ENCODE measurements at regions not wholly inside any gene's neighbourhood (a gene's known extent, or its start where the extent isn't known, plus 50 kb on each side); places are given as distances from the start of the nearest gene placed in this dataset.

DNA sequence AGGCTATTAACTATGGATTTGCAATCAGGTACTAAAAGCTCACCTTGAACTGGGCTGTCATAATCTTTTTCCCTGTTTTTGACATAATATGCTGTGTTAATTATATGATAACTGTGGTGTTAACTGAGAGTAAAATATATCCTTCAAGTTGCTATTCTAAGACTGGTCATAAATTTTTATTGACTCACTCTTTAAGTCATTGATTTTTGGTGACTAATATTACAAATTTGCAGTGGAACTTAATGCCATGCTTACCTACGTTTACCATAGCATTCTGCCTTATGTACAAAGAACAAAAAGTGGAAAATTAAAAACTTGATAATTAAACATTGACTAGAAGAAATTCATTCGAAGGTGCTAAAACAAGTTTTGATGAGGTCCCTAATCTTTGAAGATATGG lies 872.4 kb downstream of the BRINP3 start:
- POLR2A ChIA-PET, result no interaction called here
- H3K36me3 Mint-ChIP-seq, result no peaks in the 10 kb centered on the region
- H3K4me3 Mint-ChIP-seq, result no peak overlapping the region

DNA sequence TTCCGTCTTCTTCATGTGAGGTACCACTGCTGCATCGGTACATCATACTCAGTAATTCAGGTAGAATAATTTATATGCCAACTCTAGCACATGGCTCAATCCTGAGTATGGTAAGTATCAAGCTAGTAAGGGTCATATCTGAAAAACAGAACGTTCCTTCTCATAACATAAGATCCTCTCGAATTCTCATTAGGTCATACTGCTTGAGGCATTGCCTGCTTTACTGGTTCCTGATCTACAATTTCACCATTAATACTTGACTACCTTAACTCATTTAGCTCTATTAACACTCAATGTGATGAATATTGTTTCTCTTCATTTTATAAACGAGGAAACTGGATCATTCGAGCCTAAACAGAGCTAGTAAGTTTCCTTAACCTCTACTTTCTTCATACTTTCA lies 871.6 kb downstream of the BRINP3 start:
- no peaks in the 10 kb centered on the region for H3K4me1 Mint-ChIP-seq
- no peaks in the 10 kb centered on the region for H3K27me3 Mint-ChIP-seq
- no peaks in the 10 kb centered on the region for H3K9me3 ChIP-seq (ENCODE audit: low read length)
- no peak overlapping the region for H3K27ac ChIP-seq (ENCODE audit: low read depth, low read length)
- no peak overlapping the region for H3K4me3 ChIP-seq (ENCODE audit: low read length)
- H3K4me3 Mint-ChIP-seq, result no peak overlapping the region
- no peaks in the 10 kb centered on the region for H3K36me3 Mint-ChIP-seq
- H3K4me1 ChIP-seq (ENCODE audit: insufficient read depth, low read length), result no peaks in the 10 kb centered on the region
- ChIA-PET POLR2A (no interaction called here), CTCF (no interaction called here)
- no peaks in the 10 kb centered on the region for H3K27me3 ChIP-seq (ENCODE audit: insufficient read depth, low read length, poor library complexity, severe bottlenecking)
- no peak overlapping the region for H3K27ac Mint-ChIP-seq
- H3K36me3 ChIP-seq (ENCODE audit: insufficient read depth, low read length), result no peaks in the 10 kb centered on the region
- H3K9me3 Mint-ChIP-seq, result peaks cover 2 to 27% (median 6%) of the 10 kb centered on the region in 5 donors
- DNase-seq, result no peak

More for the DNA sequence above, 872.4 kb downstream of the BRINP3 start:
- H3K4me1 ChIP-seq (ENCODE audit: insufficient read depth, low read length), result no peaks in the 10 kb centered on the region
- no peak for DNase-seq
- H3K9me3 ChIP-seq (ENCODE audit: low read length), result no peaks in the 10 kb centered on the region
- H3K27ac Mint-ChIP-seq, result no peak overlapping the region
- H3K27ac ChIP-seq (ENCODE audit: low read depth, low read length), result no peak overlapping the region
- H3K4me3 ChIP-seq (ENCODE audit: low read length), result no peak overlapping the region
- H3K27me3 Mint-ChIP-seq, result no peaks in the 10 kb centered on the region
- CTCF ChIA-PET, result no interaction called here
- H3K36me3 ChIP-seq (ENCODE audit: insufficient read depth, low read length), result no peaks in the 10 kb centered on the region
- peaks cover 2 to 27% (median 6%) of the 10 kb centered on the region in 5 donors for H3K9me3 Mint-ChIP-seq
- H3K4me1 Mint-ChIP-seq, result no peaks in the 10 kb centered on the region
- no peaks in the 10 kb centered on the region for H3K27me3 ChIP-seq (ENCODE audit: insufficient read depth, low read length, poor library complexity, severe bottlenecking)

DNA sequence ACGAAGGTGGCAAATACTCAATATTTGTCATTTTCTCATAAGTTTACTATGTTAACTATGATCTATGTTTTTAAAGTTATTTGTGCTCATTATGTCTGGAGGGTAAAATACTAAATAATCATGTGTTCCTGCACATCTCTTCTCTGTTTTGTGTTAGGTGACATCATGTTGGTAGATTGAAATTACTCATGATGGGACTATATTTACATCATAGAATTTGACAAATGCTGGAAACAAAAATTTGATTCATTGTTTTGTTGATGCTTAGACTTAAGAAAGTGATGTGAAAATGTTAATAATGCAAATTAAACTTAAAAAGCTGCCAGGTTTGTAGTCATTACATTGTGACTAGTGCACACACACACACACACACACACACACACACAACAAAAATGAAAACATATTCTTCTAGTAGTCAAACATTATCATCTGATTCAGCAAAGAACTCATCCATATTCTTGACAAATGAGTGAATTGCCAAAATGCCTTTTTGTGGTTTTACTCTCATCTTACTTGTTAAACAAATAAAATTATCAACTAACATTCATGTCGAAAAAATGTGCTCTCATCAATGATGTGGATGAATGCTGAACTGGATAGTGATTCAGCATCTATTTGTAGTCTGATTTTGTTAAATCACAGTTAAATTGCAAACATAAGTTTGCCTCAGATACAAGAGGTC lies 870.7 kb downstream of the BRINP3 start:
- no peaks in the 10 kb centered on the region for H3K4me1 Mint-ChIP-seq
- ChIA-PET POLR2A (no interaction called here), CTCF (no interaction called here)

DNA sequence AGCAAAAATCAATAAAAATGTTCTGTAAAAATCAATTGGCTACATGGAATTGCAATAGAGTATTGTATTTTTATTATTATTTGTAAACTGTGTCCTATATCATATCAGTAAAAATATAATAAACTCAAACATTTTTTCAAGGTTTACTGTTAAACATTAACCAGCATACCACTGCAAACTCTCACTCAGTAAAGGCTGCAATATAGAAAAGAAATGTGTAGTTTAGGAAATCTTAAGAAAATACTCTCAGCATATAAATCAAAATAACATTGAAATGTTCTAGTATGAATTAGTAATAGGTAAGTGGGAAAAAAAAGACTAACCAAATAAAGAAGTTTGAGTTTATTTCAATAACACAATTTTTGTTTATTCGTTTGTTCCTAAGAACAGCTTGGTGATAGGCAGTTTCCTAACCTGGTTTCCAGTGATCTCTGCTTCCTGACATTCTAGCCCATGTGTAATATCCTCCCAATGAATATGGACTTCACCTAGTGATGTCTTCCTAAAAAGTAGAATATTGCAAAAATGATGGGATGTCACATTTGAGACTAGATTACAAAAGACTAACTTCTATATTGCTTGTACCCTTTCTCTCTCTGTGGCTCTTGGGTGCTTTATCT lies 870.1 kb downstream of the BRINP3 start:
- CTCF ChIA-PET, result no interaction called here
- Mint-ChIP-seq H3K36me3 (no peaks in the 10 kb centered on the region), H3K9me3 (peaks cover 0 to 27% (median 6%) of the 10 kb centered on the region in 5 donors), H3K27ac (no peak overlapping the region), H3K4me3 (no peak overlapping the region), H3K27me3 (no peaks in the 10 kb centered on the region), H3K4me1 (no peaks in the 10 kb centered on the region)
- DNase-seq, result no peak
- Histone ChIP-seq H3K27me3 (ENCODE audit: insufficient read depth, low read length, poor library complexity, severe bottlenecking) (no peaks in the 10 kb centered on the region), H3K36me3 (ENCODE audit: insufficient read depth, low read length) (no peaks in the 10 kb centered on the region), H3K4me3 (ENCODE audit: low read length) (no peak overlapping the region), H3K9me3 (ENCODE audit: low read length) (no peaks in the 10 kb centered on the region), H3K4me1 (ENCODE audit: insufficient read depth, low read length) (no peaks in the 10 kb centered on the region), H3K27ac (ENCODE audit: low read depth, low read length) (no peak overlapping the region)
- POLR2A ChIA-PET, result no interaction called here

More for the DNA sequence above, 870.7 kb downstream of the BRINP3 start:
- Histone ChIP-seq H3K27me3 (ENCODE audit: insufficient read depth, low read length, poor library complexity, severe bottlenecking) (no peaks in the 10 kb centered on the region), H3K36me3 (ENCODE audit: insufficient read depth, low read length) (no peaks in the 10 kb centered on the region), H3K4me3 (ENCODE audit: low read length) (no peak overlapping the region), H3K4me1 (ENCODE audit: insufficient read depth, low read length) (no peaks in the 10 kb centered on the region), H3K9me3 (ENCODE audit: low read length) (no peaks in the 10 kb centered on the region), H3K27ac (ENCODE audit: low read depth, low read length) (no peak overlapping the region)
- Mint-ChIP-seq H3K36me3 (no peaks in the 10 kb centered on the region), H3K9me3 (peaks cover 2 to 27% (median 6%) of the 10 kb centered on the region in 5 donors), H3K27me3 (no peaks in the 10 kb centered on the region), H3K4me3 (no peak overlapping the region), H3K27ac (no peak overlapping the region)
- no peak for DNase-seq

DNA sequence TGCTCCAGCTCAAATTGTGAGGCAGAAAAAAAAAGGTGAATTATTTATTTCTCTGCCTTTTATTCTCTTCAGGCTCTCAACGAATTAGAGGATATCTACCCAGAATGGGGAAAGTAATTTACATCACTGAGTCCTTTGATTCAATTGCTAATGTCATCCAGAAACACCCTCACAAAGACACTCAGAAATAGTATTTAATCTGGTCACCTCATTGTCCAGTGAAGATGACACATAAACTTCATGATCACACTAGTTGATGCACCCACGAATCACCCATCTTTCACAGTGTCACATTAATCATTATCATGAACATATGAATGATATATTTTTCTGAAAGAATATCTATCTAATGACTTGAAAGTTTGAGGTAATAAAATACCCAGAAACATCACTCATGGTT lies 868.5 kb downstream of the BRINP3 start:
- Mint-ChIP-seq H3K9me3 (peaks cover 0 to 27% (median 4%) of the 10 kb centered on the region in 5 donors), H3K36me3 (no peaks in the 10 kb centered on the region), H3K4me3 (no peak overlapping the region), H3K27ac (no peak overlapping the region), H3K27me3 (no peaks in the 10 kb centered on the region), H3K4me1 (no peaks in the 10 kb centered on the region)
- Histone ChIP-seq H3K4me3 (ENCODE audit: low read length) (no peak overlapping the region), H3K9me3 (ENCODE audit: low read length) (no peaks in the 10 kb centered on the region), H3K27me3 (ENCODE audit: insufficient read depth, low read length, poor library complexity, severe bottlenecking) (no peaks in the 10 kb centered on the region), H3K36me3 (ENCODE audit: insufficient read depth, low read length) (no peaks in the 10 kb centered on the region), H3K4me1 (ENCODE audit: insufficient read depth, low read length) (no peaks in the 10 kb centered on the region), H3K27ac (ENCODE audit: low read depth, low read length) (no peak overlapping the region)
- DNase-seq, result no peak
- ChIA-PET POLR2A (no interaction called here), CTCF (no interaction called here)

DNA sequence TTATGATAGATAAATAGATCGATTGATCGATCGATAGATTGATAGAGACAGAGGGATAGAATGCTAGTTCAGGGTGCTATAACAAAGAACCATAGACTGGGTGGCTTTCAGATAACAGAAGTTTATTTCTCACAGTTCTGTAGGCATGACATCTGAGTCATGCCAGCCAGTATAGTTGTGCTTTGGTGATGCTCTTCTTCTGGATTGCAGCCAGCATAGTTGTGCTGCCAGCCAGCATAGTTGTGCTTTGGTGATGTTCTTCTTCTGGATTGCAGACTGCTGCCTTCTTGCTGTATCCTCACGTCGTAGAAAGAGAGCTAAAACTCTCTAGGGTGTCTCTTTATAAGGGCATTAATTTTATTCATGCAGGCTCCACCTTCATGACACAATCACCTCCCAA lies 860.8 kb downstream of the BRINP3 start:
- no peak overlapping the region for H3K27ac Mint-ChIP-seq
- H3K27me3 Mint-ChIP-seq, result no peaks in the 10 kb centered on the region
- Histone ChIP-seq H3K4me3 (ENCODE audit: low read length) (no peak overlapping the region), H3K27me3 (ENCODE audit: insufficient read depth, low read length, poor library complexity, severe bottlenecking) (no peaks in the 10 kb centered on the region), H3K27ac (ENCODE audit: low read depth, low read length) (no peak overlapping the region), H3K9me3 (ENCODE audit: low read length) (no peaks in the 10 kb centered on the region), H3K36me3 (ENCODE audit: insufficient read depth, low read length) (no peaks in the 10 kb centered on the region), H3K4me1 (ENCODE audit: insufficient read depth, low read length) (no peaks in the 10 kb centered on the region)
- no peak for DNase-seq
- no peaks in the 10 kb centered on the region for H3K36me3 Mint-ChIP-seq
- no peaks in the 10 kb centered on the region for H3K4me1 Mint-ChIP-seq
- peaks cover 4 to 12% (median 10%) of the 10 kb centered on the region in 5 donors for H3K9me3 Mint-ChIP-seq
- no peak overlapping the region for H3K4me3 Mint-ChIP-seq
- ChIA-PET POLR2A (no interaction called here), CTCF (no interaction called here)

GRCh38 chr1:189619682-189620332 lies 857.9 kb downstream of the BRINP3 start:
- Mint-ChIP-seq H3K4me3 (no peak overlapping the region), H3K36me3 (no peaks in the 10 kb centered on the region), H3K27ac (no peak overlapping the region), H3K27me3 (no peaks in the 10 kb centered on the region), H3K4me1 (no peaks in the 10 kb centered on the region), H3K9me3 (peaks cover 9 to 18% (median 12%) of the 10 kb centered on the region in 5 donors)
- Histone ChIP-seq H3K36me3 (ENCODE audit: insufficient read depth, low read length) (no peaks in the 10 kb centered on the region), H3K9me3 (ENCODE audit: low read length) (no peaks in the 10 kb centered on the region), H3K4me3 (ENCODE audit: low read length) (no peak overlapping the region), H3K4me1 (ENCODE audit: insufficient read depth, low read length) (no peaks in the 10 kb centered on the region), H3K27me3 (ENCODE audit: insufficient read depth, low read length, poor library complexity, severe bottlenecking) (no peaks in the 10 kb centered on the region), H3K27ac (ENCODE audit: low read depth, low read length) (no peak overlapping the region)
- CTCF ChIA-PET, result no interaction called here
- DNase-seq, result no peak
- POLR2A ChIA-PET, result no interaction called here

DNA sequence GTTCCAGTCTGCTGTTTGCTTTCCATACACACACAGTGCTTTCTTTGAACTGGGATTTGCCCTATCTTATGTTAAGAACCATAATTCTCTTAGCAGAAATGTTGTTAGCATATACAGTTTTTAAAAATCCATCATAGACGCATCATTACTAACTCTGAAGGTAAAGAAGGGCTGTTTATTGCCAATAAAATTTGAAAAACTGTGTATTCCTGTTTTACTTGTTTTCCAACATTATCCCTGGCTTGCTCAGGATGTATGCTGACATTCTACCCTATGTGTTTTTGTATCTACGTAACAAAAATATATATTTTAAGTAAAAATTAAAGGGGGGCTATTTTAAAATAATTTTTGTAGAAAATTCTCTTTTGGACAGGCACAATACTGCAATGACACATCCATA lies 857.2 kb downstream of the BRINP3 start:
- peaks cover 9 to 15% (median 11%) of the 10 kb centered on the region in 5 donors for H3K9me3 Mint-ChIP-seq
- Histone ChIP-seq H3K4me3 (ENCODE audit: low read length) (no peak overlapping the region), H3K27me3 (ENCODE audit: insufficient read depth, low read length, poor library complexity, severe bottlenecking) (no peaks in the 10 kb centered on the region), H3K27ac (ENCODE audit: low read depth, low read length) (no peak overlapping the region), H3K9me3 (ENCODE audit: low read length) (no peaks in the 10 kb centered on the region), H3K36me3 (ENCODE audit: insufficient read depth, low read length) (no peaks in the 10 kb centered on the region), H3K4me1 (ENCODE audit: insufficient read depth, low read length) (no peaks in the 10 kb centered on the region)
- no peaks in the 10 kb centered on the region for H3K27me3 Mint-ChIP-seq
- DNase-seq, result no peak
- H3K4me3 Mint-ChIP-seq, result no peak overlapping the region
- no peaks in the 10 kb centered on the region for H3K4me1 Mint-ChIP-seq
- ChIA-PET CTCF (no interaction called here), POLR2A (no interaction called here)
- H3K27ac Mint-ChIP-seq, result no peak overlapping the region
- no peaks in the 10 kb centered on the region for H3K36me3 Mint-ChIP-seq
